Activated CD4-positive, alpha-beta T cell treated with anti-CD3 and anti-CD28 coated beads, Interleukin-2, amount 50 U/mL, for 48 hours (primary cell): ENCODE measurements at regions not wholly inside any gene's neighbourhood (a gene's known extent, or its start where the extent isn't known, plus 50 kb on each side); places are given as distances from the start of the nearest gene placed in this dataset.
"Not testable (repeated sequence)": the region's sequence is repeated elsewhere in the genome, so short reads cannot be mapped to it uniquely, and the experiment has no call there.

Source experiments
- DNase-seq, 2 experiments: peaks; one replicate each; pipeline ENCODE4 v3.0.0-alpha.2; 2020

DNA sequence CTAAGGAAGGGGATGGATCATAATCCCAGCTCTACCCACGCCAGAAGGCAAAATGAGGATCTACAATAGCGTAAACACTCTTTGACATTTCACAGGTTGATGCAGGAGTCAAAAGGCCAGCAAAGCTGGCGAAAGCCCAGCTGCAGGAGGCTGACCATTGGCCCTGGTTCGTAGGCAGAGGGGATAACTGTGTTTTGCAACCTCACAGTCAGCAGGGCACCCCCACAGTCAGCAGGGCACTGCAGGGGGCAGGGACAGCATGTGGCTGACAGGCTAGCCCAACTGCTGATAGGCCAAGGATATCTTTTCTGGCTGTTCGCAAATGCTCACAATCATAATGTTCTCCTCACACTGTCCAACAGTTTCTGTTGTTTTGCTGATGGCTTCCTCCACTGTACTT lies 372.7 kb downstream of the BUD13 start:
- no peak for DNase-seq

DNA sequence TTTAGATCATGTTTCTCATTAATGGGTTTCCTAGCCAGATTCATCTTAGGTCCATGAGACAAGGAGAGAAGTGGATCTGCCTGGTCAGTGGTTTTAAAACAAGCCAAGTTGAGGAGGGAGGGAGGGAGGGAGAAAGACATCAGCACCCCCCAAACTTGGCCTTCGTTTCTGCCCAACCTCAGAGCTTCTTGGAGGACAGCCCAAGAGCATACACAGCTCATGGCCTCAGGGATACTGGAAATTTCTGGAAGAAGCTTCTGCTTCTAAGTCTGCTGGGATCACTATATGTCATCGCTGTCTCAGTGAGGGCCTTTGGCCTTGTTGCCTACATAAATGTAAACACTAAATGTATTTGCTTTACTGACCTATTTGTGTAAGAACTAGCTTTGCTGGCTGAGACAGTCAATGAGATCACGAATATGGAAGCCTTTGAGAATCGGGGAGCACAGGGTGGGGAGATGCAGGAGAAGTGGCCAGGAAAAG lies 375.1 kb downstream of the BUD13 start:
- DNase-seq, result no peak

DNA sequence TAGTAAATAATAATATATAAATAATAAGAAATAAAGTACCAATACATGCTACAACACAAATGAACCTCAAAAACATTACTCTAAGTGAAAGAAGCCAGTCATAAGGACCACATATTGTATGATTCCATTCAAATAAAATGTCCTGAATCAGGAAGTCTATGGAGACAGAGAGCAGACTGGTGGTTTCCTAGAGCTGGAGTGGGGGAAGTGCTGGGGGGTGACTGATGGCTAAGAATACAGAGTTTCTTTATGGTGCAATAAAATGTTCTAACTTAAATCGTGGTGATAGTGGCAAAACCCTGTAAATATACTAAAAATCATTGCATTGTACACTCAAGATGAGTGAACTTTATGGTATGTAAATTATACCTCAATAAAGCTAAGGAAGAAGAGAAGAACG lies 376.5 kb downstream of the BUD13 start:
- DNase-seq, result no peak

DNA sequence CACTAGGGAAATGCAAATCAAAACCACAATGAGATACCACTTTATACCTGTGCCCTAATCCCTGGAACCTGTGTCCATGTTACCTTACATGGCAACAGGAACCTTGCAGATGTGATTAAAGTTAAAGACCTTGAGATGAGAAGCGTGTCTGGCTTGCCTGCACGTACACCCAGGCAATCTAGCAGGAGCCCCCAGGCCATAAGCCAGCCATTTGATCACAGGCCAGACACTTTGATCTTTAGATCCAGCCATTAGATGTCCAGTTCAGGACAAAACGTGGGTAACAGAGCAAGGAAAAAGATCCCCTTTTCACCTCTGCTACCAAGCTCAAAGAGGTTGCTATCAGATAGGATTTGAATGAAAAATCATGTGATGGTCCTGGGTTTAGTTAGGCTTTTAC lies 378.8 kb downstream of the BUD13 start:
- no peak for DNase-seq

DNA sequence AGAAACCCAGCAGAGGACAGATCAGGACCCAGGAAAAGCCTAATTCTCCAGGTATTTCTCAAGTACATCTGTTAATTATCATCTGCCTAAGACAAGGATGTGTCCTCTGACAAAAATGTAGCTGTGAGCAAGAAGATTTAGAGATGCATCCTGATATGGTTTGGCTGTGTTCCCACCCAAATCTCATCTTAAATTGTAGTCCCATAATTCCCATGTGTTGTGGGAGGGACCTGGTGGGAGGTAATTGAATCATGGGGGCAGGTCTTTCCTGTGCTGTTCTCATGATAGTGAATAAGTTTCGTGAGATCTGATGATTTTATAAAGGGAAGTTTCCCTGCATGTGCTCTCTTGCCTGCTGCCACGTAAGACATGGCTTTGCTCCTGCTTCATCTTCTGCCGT lies 381.8 kb downstream of the BUD13 start:
- no peak for DNase-seq

DNA sequence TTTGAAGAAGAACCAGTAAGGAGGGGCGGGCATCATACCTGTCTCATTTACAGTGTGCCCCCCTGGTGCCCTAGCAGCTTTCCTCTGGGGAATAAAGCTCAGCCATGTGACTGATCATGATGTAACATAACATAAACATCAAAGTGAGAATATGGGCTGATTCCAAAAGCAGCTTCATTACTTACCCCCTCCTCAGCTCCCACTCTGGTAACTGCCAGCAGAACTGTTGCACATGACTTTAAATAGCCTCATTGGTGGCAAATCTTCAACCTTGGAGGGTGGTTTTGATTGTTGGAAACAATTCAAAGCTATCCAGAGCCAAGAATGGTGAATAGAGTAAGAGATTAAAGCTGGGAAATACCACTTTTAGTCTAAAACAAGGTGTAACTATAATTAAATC lies 384.6 kb downstream of the BUD13 start:
- no peak for DNase-seq

DNA sequence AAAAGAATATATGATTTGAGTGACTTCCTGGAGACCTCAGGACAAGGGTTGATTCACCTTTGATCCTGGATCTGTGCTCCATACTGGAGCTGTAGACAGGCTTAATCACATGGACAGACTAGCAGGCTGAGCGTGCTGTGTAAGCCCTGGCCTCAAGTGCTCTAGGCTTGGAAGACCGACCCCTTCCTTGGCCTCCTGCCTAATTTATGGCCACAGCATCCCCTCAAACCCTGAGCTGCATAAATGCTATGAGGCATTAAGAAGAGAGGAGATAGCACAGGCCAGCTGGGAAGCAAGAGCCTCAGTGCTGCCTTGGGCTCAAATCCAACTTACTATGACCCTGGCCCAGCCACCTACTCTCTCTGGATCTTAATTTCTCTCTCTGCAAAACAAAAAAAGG lies 385.1 kb downstream of the BUD13 start:
- DNase-seq, result no peak

DNA sequence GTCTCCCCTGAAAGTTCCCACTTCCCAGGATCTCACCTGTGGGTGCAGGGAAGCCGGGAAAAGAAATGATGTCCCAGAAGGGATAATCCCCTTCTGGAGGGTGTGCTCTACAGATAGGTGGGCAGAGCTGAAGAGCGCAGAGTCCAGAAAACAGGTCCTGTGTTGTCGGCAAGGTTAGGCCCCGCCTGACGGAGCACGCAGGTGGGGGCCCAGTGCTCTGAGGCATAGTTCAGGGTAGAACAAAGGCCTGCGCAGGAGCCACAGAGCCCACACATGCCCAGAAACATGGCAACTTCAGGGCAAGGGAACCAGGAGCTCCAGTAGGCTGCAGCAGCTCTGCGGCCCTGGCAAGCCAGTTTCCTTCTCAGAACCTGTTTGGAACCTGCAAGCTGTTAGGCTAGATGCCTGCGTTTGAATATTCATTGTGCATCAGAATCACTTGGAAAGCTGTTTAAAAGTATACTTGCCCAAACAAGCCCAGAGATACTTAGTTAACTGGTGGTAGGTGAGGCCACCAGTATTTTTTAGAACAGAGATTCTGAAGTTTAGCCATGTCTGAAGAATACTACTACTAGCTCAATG lies 386.6 kb downstream of the BUD13 start:
- DNase-seq, result no peak

DNA sequence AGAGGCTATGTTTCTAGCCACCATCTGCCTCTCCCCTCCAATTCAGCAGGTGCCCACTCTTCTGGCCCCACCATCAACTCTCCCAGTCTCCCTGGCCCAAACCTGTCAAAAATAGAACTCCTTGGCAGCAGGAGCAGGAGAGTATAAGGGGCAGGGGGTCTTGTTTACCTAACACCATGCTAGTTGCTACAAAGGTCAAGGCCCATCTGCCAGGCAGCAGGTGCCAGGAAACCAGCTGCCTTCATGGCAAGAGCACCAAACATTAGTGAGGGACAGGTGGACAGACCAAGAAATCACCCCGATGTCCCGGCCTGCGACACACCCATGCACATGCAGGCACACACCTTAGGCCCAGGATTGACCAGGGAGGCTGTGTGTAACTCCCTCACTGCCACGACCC lies 387.9 kb downstream of the BUD13 start:
- no peak for DNase-seq

DNA sequence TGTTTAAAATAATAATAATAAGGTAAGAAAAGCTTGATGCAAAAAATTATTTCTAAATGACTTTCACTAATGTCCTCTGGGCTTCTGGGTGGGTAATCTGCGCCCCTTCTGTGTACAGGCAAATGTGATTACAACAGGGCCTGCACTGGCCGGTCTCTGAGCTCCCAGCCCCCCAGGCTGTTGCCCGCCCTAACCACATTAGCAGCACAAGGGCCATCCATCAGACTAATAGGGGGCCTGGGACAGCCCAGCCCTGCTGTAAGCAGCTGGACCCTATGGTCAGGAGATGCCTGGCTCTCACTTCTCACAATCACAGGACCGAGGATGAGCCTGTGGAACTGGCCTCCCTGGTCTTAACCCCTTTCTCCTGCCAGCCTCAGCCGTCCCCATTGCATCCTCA lies 388.4 kb downstream of the BUD13 start:
- DNase-seq, result no peak

DNA sequence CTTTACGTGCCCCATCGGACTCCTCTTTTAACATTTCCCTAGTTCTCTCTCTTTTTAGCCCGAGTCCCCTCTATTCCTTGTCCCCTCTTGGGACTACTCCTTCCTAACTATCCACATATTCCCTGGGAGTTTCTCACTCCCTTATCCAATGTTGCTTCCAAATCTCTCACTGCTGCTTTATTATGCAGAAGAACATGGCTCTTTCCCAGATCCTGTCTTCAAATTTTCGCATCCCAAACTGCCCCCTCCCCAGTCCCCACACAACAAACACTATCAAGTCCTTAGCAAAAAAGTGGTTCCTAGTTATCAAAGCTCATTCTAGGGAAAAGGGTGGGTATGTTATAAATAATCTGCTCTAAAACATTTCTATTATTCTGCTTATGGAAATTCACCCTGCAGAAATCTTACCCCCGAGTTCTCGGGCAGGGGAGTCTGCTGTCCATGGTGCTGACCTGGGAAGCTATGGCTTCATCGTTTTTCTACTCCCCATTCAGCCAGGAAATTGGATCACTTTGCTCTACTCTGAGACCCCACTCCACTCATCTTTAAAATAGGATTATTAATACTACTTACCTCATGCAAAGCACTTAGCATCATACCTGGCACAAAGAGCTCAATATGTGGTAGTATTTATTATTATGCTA lies 393.5 kb downstream of the BUD13 start:
- peak; percentile 9 to 10 for DNase-seq

DNA sequence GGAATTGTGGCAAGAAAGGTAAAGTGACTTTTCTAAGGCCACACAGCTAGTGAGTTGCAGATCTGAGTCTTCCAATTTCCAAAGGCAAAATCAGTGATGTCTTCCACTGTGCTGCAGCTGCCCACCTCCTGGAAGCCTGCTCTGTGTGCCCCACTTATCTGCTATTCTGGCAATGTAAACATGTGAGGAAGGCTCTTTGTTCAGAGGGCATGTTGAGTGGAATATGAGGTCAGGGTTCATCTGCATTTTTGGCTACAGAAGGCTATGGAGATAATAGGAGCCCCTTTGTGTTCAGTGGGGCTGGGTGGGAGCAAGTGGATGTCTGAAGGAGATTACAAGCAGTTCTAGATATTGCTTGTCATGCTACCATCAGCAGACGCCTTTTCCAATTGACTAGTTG lies 396.2 kb downstream of the BUD13 start:
- DNase-seq, result no peak

DNA sequence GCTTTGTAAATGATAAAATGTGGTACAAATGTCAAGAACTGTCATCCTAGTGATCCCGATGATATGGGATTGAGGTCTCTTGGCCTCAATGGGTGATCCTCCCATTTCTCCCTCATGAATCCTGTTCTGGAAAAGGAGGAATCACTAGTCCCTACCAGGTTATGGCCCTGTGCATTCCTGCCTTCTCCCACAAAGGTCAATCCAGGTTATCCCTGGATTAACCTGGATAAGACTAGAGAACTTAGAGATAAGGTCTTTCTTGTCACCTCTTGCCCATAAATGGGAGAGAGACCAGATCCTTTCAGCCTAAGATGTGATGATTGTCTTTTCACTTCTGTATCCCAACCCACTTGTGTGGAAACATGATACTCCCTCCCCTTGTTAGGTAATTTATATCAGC lies 396.7 kb downstream of the BUD13 start:
- DNase-seq, result no peak

DNA sequence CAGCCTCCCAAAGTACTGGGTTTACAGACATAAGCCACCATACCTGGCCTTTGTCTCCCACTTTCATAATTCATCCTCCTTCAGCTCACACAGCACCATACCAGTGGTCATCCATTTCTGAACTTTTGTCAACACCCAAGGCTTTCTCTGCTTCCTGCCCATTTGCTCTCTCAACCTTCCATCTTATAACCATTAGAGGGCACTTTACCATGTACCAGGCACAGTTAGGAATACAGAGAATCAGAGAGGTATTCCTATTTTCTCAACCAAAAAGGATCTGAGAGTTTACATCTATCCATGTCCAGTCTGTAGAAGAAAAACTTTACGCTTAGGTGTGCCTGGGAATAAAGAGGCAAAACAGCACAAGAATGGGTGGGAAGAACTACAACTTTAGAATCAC lies 397.6 kb downstream of the BUD13 start:
- DNase-seq, result no peak

DNA sequence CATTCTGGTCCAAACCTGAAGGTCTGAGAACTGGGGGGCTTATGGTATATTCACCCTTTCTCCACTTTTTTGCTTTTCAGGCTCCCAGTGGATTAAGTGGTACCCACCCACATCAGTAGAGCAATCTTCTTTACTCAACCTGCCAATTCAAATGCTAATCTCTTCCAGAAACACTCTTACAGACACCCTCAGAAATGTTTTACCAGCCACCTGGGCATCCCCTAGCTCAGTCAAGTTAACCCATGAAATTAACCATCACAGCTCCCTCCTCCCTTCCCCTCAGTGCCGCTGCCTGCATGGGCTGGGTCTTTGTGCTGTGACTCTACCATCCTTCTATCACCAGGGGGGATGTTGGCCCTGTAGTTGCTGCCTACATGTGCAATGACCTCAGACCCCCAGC lies 398.7 kb downstream of the BUD13 start:
- DNase-seq, result no peak

DNA sequence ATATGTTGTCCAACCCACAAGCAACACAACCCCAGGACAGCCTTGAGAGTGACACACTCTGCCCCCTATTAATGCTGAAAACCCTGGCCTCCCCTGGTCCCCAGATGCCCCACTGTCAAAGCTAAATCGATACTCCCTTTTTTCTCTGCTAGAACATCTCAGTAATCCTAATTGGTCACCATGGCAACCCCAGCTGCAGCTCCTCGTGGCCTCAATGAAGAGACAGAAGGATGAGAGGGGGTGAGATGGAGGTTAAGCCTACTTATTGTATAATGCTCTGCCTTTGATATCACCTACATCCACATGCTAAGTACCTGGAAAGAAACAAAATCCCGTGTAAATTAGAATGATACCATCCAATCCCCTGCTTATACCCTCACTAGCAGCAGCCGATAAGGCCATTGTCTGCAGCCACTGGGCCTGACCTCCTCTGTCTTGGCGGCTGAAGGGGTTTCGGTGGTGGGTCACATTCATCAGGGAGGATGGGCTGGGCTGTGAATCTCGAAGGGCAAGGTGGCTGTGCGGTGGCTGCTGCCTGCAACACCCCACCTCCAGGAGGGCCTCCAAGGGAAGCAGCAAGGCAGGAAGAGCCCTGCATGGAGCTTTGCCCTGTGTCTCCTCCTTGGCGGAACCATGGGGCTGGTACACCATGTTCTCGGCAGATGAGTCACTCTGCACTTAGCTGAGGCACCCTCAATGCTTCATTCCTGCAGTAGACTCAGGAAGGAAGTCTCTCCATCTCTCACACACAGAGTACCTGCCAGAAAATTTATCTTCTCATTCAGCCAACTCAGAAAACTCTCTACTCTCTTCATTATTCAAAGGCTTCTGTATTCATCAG lies 399.5 kb downstream of the BUD13 start:
- DNase-seq, result no peak

DNA sequence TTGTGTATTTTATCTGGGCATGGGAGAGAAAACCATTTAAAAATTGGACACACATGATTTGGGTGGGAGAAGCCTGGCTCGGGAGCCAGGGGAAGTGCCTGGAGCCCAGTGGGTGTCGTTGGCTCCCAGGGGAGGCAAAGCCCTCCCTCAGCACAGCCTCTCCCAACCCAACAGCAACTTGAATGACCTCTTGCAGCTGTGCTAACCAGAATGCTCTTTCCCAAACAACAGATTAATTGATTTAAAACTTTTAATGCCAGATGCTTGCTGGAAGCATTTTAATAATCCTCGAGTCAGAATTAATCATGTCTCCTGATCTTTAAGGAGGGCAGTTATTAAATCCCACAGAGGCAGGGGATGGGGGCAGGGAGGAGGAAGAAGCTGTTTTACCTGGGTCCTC lies 401.6 kb downstream of the BUD13 start:
- no peak for DNase-seq

DNA sequence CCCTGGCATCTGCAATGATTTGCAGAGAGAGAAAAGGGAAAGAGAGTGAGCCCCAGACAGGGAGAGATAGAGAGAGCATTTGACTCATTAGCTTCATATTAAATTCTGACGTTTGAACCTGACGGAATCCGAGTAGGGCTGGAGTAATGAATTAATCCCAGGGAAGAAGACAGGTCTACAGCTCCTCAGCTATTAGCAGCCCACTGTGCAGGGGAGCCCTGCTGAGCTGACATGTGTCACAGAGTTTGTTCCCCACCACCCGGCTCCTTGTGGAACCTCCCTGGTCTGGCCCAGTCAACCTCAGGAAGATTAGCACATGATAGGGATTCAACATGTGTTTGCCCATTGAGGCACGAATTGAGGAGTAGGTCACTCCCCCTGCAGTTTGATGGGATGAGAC lies 404.0 kb downstream of the BUD13 start:
- no peak for DNase-seq

DNA sequence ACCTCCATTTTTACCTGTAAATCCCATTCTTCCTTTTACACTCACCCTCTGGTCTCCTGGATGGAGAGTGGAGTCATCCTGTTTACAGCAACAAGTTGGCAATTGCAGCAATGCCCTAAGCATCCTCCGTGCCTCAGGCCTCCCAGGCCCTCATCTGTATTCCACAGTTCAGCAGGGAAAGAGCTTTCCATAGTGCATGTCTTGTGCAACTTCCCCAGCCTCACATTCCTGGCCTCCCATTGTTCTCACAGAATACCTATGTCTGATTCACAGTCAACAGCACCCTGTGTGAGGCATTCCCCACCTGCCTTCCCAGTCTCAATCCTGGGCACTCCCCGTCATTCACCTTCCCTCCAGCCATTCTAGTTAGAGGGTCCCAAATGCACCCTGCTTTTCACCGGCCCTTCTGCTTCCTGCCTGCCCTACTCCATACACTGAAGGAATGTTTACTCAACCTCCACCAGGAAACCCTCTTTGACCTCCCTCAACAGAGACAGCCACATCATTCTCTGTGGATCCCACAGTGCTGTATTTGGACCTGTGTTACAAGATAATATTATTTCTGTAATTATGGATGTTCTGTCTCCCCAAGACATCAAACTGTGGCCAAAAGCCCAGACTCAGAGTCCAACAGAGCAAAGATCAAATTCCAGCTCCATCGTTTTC lies 405.7 kb downstream of the BUD13 start:
- DNase-seq, result no peak

DNA sequence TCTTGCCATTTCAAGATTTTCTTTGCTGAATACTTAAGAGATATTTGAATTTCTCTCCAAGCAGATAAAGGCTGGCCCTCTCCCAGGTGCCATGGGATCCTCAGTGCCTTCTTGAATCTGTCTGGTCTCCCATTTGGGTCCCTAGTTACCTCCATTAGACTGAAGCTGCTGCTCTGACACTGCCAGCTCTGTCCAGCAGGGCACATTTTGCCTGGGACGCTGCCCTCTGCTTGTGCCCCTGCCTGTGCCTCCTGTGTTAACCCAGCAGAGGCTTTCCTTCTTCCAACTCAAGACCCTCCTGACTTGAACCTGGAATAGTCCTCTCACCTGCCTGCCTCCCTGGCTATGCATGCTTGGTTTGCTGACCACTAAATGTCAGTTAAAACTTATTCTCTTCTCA lies 406.3 kb downstream of the BUD13 start:
- DNase-seq, result no peak

DNA sequence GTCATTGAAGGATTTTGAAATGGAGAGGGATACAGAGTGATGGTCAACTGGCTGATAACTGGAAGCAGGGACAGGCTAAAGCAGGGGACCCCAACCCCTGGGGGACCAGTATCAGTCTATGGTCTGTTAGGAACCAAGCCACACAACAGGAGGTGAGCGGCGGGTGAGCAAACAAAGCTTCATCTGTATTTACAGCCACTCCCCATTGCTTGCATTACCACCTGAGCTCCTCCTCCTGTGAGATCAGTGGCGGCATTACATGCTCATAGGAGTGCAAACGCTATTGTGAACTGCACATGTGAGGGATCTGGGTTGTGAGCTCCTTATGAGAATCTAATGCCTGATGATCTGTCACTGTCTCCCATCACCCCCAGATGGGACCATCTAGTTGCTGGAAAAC lies 407.9 kb downstream of the BUD13 start:
- DNase-seq, result not testable (repeated sequence)

DNA sequence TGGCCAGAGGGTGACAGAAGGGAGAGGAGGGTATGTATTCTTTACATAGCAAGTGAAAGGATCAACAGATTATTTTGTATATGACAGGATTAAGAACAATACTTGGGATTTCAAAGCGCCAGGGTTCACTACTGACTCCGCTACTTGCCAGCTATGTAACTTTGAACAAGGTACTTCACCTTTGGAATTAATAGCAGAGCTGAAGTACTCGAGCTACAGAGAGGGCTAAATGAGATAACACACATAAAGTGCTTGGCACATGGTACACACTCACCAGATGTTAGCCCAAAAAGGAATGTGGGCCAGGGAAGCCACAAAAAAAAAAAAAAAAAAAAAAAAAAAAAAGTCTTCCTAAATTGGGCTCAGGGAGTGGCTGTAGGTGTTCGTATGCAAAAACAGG lies 408.4 kb downstream of the BUD13 start:
- DNase-seq, result no peak

DNA sequence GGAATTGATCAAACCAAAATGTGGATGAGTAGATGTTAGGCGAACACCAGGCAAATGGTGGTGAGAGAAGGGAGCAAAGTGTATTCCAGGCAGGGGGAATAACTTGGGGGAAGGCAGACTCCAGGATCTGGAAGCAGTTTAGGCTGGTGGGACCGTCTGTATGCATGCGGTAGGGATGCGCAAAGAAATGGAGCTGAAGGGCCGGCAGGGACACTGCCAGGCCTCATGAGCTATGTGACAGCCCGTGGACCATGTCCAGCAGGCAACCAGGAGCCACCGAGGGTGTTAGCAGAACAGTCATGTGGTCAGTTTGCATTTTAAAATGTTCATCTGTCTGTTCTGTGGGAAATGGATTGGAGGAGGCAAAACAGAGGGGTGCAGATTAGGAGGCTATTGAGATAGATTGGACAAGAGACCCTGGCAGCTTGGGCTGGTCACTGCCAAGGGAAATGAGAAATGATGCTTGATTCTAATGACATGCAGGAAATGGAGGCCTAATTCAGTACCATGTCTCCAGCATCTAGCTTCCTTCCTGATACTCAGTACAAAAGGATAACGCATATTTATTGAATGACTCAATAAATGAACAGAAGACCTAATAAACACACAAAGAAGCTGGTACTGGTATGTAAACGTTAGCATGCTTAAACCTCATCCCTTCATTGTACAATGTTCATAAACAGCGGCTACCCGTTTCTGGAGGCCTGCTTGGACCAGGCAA lies 412.4 kb downstream of the BUD13 start:
- DNase-seq, result no peak
